ENCODE measurements at regions not wholly inside any gene's neighbourhood (a gene's known extent, or its start where the extent isn't known, plus 50 kb on each side); places are given as distances from the start of the nearest gene placed in this dataset.

GRCh38 chr7:118755067-118755625 is 530.6 kb downstream of the ANKRD7 start:
- DNase-seq (no peak), ATAC-seq (no peak)
- intact Hi-C loops (cut with micrococcal nuclease) = no loop called here

- intact Hi-C loops (cut with micrococcal nuclease) = no loop called here
- DNase-seq = no peak
- ATAC-seq = no peak
Measured at GRCh38 chr7:118757066-118757465, 532.6 kb downstream of the ANKRD7 start.

GRCh38 chr7:118758582-118758981 is 534.1 kb downstream of the ANKRD7 start:
- no peak for DNase-seq
- intact Hi-C loops (cut with micrococcal nuclease) = no loop called here
- no peak for ATAC-seq

- DNase-seq (no peak), ATAC-seq (no peak)
- intact Hi-C loops (cut with micrococcal nuclease) = no loop called here
Measured at GRCh38 chr7:118759921-118760320, 535.4 kb downstream of the ANKRD7 start.

- intact Hi-C loops (cut with micrococcal nuclease) = no loop called here
- no peak for ATAC-seq
- DNase-seq = no peak
Measured at GRCh38 chr7:118762451-118762850, 537.9 kb downstream of the ANKRD7 start.

GRCh38 chr7:118764221-118764620 is 539.7 kb downstream of the ANKRD7 start:
- DNase-seq (no peak), ATAC-seq (no peak)
- intact Hi-C loops (cut with micrococcal nuclease) = no loop called here

GRCh38 chr7:118771672-118772071 is 547.2 kb downstream of the ANKRD7 start:
- DNase-seq = no peak
- ATAC-seq = no peak
- intact Hi-C loops (cut with micrococcal nuclease) = no loop called here

GRCh38 chr7:118777308-118777707 is 552.8 kb downstream of the ANKRD7 start:
- intact Hi-C loops (cut with micrococcal nuclease) = no loop called here
- no peak for ATAC-seq
- no peak for DNase-seq

- intact Hi-C loops (cut with micrococcal nuclease) = no loop called here
- no peak for ATAC-seq
- DNase-seq = no peak
Measured at GRCh38 chr7:118792682-118793081, 568.2 kb downstream of the ANKRD7 start.

- intact Hi-C loops (cut with micrococcal nuclease) = no loop called here
- no peak for ATAC-seq
Measured at GRCh38 chr7:118793582-118793981, 569.1 kb downstream of the ANKRD7 start.

GRCh38 chr7:118794419-118794818 is 569.9 kb downstream of the ANKRD7 start:
- ATAC-seq (no peak), DNase-seq (no peak)
- intact Hi-C loops (cut with micrococcal nuclease) = no loop called here

More at GRCh38 chr7:118793582-118793981, 569.1 kb downstream of the ANKRD7 start:
- no peak for DNase-seq

GRCh38 chr7:118801366-118801765 is 576.9 kb downstream of the ANKRD7 start:
- DNase-seq (no peak), ATAC-seq (no peak)

GRCh38 chr7:118802726-118803125 is 578.2 kb downstream of the ANKRD7 start:
- ATAC-seq = no peak
- no peak for DNase-seq
- intact Hi-C loops (cut with micrococcal nuclease) = no loop called here

More at GRCh38 chr7:118801366-118801765, 576.9 kb downstream of the ANKRD7 start:
- intact Hi-C loops (cut with micrococcal nuclease) = no loop called here

- DNase-seq (no peak), ATAC-seq (no peak)
- intact Hi-C loops (cut with micrococcal nuclease) = no loop called here
Measured at GRCh38 chr7:118826246-118826645, 601.7 kb downstream of the ANKRD7 start.

GRCh38 chr7:118836933-118837332 is 612.4 kb downstream of the ANKRD7 start:
- no peak for DNase-seq
- intact Hi-C loops (cut with micrococcal nuclease) = no loop called here

GRCh38 chr7:118839515-118839914 is 615.0 kb downstream of the ANKRD7 start:
- DNase-seq = no peak
- no peak for ATAC-seq
- intact Hi-C loops (cut with micrococcal nuclease) = no loop called here

More at GRCh38 chr7:118836933-118837332, 612.4 kb downstream of the ANKRD7 start:
- ATAC-seq = no peak

GRCh38 chr7:118843456-118843855 is 619.0 kb downstream of the ANKRD7 start:
- no peak for ATAC-seq
- intact Hi-C loops (cut with micrococcal nuclease) = no loop called here
- DNase-seq = no peak

GRCh38 chr7:118844748-118845147 is 620.2 kb downstream of the ANKRD7 start:
- ATAC-seq = no peak
- no peak for DNase-seq
- intact Hi-C loops (cut with micrococcal nuclease) = no loop called here

- intact Hi-C loops (cut with micrococcal nuclease) = no loop called here
- no peak for ATAC-seq
Measured at GRCh38 chr7:118845791-118846190, 621.3 kb downstream of the ANKRD7 start.

GRCh38 chr7:118846977-118847376 is 622.5 kb downstream of the ANKRD7 start:
- ATAC-seq (no peak), DNase-seq (no peak)
- intact Hi-C loops (cut with micrococcal nuclease) = no loop called here

More at GRCh38 chr7:118845791-118846190, 621.3 kb downstream of the ANKRD7 start:
- no peak for DNase-seq

- no peak for ATAC-seq
- intact Hi-C loops (cut with micrococcal nuclease) = no loop called here
- DNase-seq = no peak
Measured at GRCh38 chr7:118855290-118855689, 630.8 kb downstream of the ANKRD7 start.

Data from left ventricle myocardium superior (tissue), 1 donor.